Caki2 (cell line): ENCODE measurements at regions not wholly inside any gene's neighbourhood (a gene's known extent, or its start where the extent isn't known, plus 50 kb on each side); places are given as distances from the start of the nearest gene placed in this dataset.

Experiments
- DNase-seq: peaks from one replicate; pipeline ENCODE4 v3.0.0-alpha.2; 2015; ENCODE audit warnings: low read depth
- in situ Hi-C: cut with HindIII; loops from 2 replicates; pipeline ENCODE4 v1.10.0; 2016; ENCODE audit warnings: low sequenced_read_pairs, low pct_unique_long_range_greater_than_20kb, mixed read lengths

DNA sequence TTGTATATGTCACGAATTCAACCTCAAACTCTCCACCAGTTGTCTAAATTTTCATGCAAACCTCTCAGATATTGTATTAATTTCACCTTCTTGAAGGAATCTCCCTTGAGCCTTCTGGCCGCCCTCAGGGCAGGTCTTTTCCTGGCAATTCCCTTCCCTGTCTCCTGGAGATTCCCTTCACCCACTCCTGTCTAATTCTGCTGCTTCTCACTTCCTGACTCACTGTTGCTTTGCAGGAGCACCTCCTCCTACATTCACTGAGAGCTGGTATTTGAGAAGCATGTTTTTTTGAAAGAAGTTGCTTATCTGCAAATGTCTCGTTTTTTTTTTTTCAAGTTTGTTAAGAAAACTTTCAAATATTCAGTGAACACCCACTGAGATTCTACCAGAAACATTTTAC lies 79.9 kb upstream of the OTOS start:
- in situ Hi-C loops, result no loop called here
- no peak for DNase-seq

DNA sequence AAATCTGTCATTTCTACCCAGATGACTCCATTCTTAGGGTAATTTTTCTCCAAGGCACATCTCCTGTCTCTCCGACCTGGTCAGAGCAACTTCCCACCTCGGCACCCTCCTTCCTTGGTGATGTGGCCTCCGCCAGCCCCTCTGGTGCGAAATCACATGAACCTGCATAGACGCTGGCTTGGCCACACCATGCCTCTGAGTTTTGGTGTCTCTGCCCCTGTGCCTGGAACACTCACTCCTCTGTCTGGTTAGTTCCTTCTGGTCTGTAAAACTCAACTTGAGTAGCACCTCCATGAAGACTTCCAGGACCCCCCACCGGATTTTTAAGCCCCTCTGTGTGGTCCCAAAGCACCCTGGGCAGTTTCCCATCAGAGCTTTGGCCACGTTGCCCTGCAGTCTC lies 83.2 kb upstream of the OTOS start:
- no peak for DNase-seq
- in situ Hi-C loops, result no loop called here

DNA sequence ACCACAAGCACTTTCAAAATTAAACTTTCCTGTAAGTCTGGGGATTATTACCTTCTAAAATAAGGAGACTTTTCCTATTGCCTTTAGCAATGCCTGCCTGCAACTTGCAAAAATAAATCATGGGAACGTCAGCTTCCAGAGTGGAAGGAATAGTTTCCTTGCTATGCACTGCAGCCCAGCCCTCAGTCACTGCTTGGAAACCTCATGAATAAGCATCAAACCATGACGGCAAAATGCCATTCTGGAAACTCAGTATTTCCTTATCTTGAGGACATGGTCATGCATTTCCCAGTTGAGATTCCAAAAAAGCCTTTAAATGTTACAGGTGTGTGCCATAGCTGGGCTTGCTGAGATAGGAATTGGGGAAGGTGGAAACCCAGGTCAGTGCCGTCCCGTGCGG lies 84.2 kb upstream of the OTOS start:
- in situ Hi-C loops, result no loop called here
- peak; percentile 38 for DNase-seq

DNA sequence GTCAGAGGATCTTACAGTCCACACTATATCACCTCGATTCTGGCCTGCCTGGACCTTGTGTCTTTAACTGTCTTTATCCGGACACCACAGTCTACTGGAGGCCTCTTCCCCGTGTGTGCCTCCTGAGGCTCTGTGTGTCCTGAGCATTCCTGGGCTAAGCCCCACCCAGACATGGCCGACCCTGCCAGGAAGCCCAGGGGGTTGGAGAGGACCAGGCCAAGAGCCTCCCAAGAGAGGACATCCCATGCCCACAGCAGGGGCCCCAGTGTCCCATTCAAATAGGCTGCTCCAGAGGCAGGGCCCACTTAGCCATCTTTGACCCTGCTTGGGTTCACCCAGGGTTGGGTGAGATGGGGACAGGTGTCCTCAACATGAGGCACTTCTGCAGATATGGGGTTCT lies 84.7 kb upstream of the OTOS start:
- in situ Hi-C loops, result no loop called here
- DNase-seq, result no peak

DNA sequence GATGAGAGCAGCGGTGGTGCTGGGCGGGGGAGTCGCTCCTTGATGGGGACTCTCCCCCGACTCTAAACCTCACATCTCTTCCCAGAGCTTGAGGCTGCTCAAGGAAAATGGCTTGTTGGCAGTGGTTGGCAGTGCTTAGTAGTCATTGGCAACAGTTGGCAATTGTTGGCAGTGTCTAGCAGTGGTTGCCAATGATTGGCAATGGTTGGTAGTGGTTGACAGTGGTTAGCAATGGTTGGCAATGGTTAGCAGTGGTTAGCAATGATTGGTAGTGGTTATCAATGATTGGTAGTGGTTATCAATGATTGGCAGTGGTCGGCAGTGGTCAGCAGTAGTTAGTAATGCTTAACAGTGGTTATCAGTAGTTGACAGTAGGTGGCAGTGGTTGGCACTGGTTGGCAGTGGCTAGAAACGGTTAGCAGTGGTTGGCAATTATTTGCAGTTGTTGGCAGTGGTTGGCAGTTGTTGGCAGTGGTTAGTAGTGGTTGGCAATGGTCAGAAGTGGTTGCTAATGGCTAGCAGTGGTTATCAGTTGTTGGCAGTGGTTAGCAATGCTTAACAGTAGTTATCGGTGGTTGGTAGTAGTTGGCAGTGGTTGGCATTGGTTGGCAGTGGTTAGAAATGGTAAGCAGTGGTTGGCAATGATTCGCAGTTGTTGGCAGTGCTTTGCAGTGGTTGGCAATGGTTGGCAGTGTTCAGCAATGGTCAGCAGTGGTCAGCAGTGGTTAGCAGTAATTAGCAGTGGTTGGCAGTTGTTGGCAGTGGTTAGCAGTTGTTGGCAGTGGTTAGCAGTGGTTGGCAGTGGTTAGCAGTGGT lies 85.4 kb upstream of the OTOS start:
- no peak for DNase-seq
- in situ Hi-C loops, result no loop called here

DNA sequence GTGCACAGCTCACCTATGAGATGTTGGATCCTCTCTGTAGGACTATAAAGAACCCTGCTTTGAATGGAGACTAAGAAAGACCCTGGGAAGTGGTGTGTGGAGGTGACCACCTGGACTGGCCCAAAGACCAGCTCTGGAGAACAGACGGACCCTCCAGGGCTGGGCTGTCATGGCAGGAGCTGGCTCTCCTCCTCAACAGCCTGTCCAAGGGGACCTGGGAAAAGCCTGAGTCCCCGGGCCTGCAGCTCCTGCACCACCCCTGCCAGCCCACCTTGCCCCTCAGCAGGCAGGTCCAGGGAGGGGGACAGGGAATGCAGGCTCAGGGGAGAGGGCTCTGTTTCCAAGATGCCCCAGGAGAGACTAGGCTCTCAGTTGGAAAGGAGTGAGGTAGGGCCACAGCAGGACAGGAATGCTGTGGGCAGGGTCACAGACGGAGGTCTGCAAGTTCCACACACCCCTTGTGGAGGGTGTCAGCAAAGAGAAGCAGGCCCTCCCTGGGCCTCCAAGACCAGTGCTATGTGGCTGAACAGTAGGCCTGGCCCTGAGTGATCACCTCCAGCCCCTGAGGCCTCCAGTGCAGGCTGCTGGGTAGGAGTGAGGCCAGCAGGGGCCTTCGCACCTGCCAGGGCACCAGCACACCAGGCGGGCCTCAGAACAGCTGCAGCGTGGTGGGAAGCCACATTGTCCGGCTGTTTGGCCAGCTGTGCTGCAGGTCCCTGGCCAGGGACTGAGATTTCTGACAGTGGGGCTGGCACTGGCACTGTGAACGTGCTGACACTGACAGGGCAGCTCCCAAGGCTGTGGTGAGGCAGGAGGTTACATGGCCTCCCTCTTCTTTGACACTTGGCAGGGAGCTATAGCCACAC lies 86.4 kb upstream of the OTOS start:
- DNase-seq, result no peak
- in situ Hi-C loops, result no loop called here

DNA sequence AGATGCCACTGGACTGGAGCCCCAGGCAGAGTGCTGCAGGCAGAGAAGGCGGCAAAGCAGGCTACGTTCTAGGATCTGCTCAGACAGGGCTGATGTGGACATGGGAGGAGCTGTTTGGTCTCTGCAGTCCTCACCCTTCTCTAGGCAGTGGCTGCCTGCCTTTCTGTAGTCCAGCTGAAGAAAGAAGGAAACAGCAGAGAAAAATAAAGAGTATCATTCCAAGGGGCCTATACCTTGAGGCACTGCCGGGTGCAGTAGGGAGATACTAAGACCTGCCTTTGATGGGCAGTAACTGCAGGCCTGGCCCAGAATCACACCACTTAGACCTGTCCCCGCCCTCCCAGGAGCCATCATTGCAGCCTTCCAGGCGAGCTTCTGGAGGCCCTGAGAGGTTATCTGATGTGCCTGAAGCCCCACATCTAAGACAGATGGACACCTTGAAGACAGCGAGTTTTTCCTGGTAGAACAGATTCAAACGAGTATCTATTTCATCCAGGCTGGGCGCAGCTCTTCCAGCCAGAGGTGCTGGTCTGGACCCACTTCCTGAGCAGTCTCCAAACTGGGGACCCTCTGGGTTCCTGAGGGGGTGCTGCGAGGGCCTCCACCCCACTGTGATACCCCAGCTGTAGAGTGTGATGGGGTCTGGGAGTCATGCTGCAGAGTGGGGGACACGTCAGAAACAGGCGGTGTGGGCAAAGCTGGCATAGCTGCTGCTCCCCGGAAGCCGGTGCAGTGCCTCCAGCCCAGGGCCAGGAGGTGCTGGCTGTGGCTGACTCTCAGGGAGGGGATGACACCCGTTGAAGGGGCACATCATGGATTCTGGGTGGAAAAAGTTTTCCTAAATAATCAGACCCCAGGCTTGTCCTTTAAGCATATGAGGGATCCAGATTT lies 87.3 kb upstream of the OTOS start:
- in situ Hi-C loops, result no loop called here
- no peak for DNase-seq

DNA sequence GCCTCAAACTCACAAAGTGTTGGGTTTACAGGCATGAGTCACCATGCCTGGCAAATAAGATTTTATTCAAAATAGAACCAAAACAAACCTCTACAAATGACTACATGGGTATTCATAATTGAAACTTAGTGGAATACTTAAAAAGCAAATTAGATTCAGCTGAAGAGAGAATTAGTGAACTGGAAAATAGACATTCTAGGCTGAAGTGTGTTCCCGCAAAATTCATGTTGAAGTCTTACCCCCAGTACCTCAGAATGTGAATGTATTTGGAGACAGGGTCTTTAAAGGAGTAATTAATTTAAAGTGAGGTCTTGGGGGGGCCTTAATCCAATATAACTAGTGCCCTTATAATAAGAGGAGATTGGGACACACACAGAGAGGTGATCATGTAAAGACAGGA lies 88.5 kb upstream of the OTOS start:
- no peak for DNase-seq
- in situ Hi-C loops, result no loop called here

DNA sequence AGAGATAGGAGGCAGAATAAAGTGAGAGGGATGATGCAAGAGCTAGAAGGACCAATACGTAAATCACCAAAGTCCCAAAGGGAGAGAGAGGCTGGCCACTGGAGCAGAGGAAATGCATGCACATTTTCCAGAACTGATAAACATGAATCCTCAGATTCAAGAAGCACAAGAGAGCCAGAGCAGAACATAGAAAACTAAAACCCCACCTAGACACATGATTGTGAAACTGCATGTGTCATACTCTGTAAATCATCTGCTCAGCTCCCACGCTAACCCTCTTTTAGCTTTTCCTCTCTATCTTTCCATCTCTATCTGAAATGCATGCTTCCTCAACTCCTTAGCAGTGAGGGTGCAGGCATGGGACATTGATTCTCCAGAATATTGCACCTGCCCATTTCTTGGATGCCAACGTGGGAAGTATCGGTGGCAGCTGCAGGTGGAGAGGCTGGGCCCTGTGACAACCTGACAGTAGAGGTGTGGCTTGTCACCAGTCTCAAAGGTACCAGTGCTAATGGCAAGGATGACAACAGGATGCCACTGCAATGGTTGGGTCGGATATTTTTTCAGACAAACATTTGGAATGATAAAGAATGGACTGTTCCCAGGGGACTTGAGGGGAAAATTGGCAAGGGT lies 89.3 kb upstream of the OTOS start:
- DNase-seq, result peak; percentile 51
- in situ Hi-C loops, result no loop called here

DNA sequence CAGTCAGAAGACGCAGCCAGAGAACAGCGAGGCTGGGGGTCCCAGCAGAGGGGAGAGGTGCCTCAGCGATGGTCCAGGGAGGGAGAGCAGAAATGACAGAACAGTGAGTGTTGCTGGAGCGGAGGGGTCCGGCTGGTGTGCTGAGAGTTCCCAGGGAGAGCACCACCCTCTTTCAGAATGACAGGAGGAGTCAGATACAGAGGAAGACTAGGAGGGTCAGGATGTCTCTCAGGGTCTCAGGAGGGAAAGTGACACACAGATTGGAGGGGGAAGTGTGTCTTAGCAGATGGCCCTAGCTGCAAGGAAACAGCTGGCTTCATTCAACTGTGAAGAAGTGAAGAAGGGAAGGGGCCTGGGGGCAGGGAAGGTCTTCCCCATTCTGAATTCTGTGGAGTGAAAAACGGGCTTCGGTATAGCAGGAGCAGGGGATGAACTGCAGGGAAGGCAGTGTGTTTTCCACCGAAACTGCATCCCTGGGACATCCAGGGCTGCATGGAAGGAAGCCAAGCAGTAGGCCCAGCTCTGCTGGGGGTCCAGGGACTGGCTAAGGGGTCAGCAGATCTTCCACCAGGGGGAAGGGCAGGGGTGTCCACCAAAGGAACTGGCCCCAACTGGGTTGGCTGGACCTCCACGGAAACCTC lies 90.0 kb upstream of the OTOS start:
- DNase-seq, result no peak
- in situ Hi-C loops, result no loop called here

DNA sequence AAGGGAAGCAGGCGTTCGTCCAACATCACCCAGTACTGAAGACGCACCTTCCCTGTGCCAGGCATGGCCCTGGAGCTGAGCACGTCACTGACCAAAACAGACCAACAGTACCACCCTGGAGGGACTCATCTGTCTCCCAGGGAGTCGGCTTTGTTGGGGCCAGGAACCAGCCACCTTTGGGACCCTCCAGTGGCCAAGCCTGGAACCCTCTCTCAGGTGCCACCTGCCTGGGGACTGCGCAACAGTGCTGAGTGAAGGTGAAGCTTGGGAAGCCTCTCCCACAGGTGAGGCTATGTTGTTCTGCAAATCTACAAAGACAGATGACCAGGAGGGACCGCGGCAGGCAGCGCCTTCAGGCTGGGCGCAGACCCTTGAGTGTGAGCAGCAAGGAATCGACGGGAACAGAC lies 91.4 kb upstream of the OTOS start:
- in situ Hi-C loops, result no loop called here
- DNase-seq, result no peak

DNA sequence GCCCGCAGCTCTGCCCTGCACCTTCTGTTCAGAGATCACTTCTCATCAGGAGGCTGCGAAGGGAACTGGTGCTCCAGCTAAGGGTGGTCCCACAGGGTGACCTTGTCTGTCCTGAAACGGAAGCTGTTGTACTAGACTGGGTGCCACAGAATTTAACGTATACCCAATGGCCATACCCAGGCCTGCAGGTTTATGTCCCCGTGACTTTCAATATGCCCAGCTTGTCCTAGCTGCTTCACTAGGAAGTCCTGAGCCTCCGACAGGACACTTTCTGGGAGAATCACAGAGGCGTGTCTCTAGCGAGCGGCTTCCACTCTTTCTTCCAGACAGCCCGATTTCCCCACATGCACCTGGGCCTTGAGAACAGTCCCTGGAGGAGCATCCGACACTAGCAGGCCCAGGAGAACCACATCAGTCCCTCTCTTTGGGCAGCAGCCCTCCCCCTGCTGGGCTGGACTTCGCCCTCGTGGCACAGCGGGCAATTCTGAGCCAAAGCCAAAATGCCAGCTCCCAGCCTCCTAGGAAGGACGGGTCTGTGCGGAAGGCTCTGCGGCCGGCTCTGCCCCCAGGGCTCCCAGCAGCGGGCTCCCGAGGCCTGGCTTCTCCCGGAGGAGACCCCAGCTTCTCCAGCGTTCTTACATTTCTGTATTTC lies 91.9 kb upstream of the OTOS start:
- no peak for DNase-seq
- in situ Hi-C loops, result no loop called here

DNA sequence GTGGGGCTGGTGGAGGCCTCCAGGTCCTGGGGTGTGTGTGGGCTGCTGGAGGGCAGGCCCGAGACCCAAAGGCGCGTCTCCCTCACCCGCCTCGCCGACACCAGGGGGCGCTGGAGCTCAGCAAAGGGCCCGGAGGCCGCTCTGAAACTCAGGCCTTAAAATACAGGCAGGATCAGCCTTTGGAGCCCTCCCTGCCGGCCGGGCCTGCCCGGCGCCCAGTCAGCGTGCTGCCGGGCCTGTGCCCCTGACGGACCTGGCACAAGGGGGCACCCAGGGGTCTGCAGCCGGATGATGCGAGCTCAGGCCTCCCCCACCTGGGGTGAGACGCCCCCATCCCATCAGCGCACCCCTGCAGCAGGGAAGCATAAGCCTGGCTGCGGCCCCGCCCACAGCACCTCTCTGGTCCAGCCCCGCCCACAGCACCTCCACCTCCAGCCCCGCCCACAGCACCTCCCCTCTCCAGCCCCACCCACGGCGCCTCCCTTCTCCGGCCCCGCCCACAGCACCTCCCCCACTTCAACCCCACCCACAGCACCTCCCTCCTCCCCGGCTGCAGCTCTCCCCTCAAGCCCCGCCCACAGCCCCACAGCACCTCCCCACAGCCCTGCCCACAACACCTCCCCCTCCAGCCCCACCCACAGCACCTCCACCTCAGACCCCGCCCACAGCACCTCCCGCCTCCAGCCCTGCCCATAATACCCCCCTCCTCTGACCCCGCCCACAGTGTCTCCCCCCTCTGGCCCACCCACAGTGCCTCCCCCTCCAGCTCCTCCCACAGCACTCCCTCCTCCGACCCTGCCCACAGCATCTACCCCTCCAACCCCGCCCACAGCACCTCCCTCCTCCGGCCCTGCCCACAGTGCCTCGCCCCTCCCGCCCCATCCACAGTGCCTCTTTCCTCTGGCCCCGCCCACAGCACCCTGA lies 92.8 kb upstream of the OTOS start:
- DNase-seq, result peak; percentile 82
- in situ Hi-C loops, result no loop called here

DNA sequence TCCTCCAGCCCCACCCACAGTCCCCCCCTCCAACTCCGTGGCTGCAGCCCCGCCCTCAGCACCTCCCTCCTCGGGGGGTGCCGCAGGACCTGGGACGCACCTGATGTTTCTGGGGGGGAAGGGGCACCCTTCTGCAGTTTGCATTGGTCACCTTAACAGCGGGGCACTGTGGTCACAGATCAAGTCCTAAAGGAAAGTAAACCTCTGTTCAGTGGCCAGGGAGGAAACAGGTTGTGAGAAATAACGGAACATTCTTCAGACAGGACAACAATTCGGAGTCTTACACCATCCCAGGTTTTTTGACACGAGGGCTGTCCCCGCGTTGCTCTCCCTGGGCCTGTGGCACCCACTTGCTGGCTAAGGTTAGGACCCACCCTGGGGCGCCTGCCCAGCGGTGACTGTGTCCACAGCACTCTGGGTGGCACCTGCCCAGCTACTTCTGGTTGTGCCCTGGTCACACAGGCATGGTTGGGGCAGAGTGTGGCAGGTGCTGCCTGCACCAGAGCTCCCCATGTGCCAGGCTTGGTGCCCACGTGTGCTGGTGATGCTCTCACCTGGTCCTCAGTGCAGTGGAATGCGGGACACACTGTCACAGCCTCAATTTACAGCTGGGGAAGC lies 93.5 kb upstream of the OTOS start:
- in situ Hi-C loops, result no loop called here
- DNase-seq, result no peak

DNA sequence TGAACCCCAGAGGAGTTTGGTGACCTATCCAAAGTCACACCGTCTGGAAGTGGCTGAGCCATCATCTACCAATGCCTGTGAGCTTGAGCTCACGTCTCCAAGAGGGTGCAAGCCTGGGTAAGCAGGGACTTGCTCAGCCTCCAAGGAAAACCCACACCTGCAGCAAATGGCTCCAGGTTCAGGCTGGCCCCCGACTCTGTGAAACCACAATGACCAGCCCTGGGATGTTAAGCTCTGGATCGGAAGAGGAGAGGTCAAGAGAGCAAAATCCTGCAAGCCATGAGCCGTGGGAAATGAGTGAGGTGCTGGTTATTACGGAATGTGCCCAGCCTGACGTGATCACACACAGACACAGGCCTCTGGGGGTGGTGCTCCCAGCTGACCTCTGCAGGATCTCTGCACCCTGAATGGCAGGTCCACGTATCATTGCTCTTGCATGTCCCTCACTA lies 94.1 kb upstream of the OTOS start:
- in situ Hi-C loops, result no loop called here
- DNase-seq, result no peak
